ENCODE measurements at regions not wholly inside any gene's neighbourhood (a gene's known extent, or its start where the extent isn't known, plus 50 kb on each side); places are given as distances from the start of the nearest gene placed in this dataset.

DNA sequence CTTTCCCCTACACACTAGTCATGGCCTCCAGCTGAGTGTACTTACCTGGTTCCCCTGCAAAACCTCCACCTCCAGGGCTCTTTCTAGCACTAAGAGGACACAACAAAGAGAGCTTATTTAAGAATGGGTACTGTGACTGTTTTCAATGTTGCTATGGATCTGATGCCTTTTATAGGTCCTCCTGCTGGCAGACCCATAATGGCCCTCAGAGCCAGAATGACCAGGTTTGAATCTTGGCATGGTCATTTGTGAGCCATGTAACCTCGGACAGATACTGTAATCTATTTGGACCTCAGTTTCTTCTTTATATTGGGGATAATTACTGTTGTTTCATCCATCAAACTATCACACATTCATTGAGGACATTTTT is 137.6 kb upstream of the USP24 start:
- WGBS, 2 experiments (ENCODE audit: low coverage in 1 of 2, low lambda C conversion rate in 2 of 2, missing lambda C conversion rate in 2 of 2): 38 to 39% methylated on average over 1 of the region's 1 CpG
- H3K9ac ChIP-seq: no peak overlapping the region
- DNase-seq: no peak
- no peaks in the 10 kb centered on the region for H3F3A ChIP-seq (ENCODE audit: insufficient read depth)
- no peaks in the 10 kb centered on the region for H4K20me1 ChIP-seq (ENCODE audit: insufficient read depth)
- TF ChIP-seq EZH2phosphoT487 (IDR thresholded peaks at IDR 0.05; ENCODE audit: insufficient read depth, low read depth): no peak
- no peak for TF ChIP-seq EZH2 (IDR thresholded peaks at IDR 0.05; ENCODE audit: insufficient read depth, poor library complexity, severe bottlenecking)
- no peak overlapping the region for H3K4me3 ChIP-seq
- in situ Hi-C loops (cut with MboI): no loop called here
- H3K36me3 ChIP-seq (ENCODE audit: low read depth): no peaks in the 10 kb centered on the region
- H3K27ac ChIP-seq: no peak overlapping the region
- H3K27me3 ChIP-seq (replicated peaks; ENCODE audit: insufficient read depth): peaks cover 12% of the 10 kb centered on the region; the same call in 1 of the 2 replicates
- H3K79me2 ChIP-seq (ENCODE audit: insufficient read depth): no peaks in the 10 kb centered on the region
- H3K9me2 ChIP-seq (ENCODE audit: insufficient read depth): no peaks in the 10 kb centered on the region
- H3K4me1 ChIP-seq (ENCODE audit: insufficient read depth): no peaks in the 10 kb centered on the region
- no peak overlapping the region for H3K4me2 ChIP-seq (ENCODE audit: unreplicated experiment)
- no peak overlapping the region for H2AFZ ChIP-seq
- H3K9me3 ChIP-seq (ENCODE audit: low read depth): no peaks in the 10 kb centered on the region

DNA sequence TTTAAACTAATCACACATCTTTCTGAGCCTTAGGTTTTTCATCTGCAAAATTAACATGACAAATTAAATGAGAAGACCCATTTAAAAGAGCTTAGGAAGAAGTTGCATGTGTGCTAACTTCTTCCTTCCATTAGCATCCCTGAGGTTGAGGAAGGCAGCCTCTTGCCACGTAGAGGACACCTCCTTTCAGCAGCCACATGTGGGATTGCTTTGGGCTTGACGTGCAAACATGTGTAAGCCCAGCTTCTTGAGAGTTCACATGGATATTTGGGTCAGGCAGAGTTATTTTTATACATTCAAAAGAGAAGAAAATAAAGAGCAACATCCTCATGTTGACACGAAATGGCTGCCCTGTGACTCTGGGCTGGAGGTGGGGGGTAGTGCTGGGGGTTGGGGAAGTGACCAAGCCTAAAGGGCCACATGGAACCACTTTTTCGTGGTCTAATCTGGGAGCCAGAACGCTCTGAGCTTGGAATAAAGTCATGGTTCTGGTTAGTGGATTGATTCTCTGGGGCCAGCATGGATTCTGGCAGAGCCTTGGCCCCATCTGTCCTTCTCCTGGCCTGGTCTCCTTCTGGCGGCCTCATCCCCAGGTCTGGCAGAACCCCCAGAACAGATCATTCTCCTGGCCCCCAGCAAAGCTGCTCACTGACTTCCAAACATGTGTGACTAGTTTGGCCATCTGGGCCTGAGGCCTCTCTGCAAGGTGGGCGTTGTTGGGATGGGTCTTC is 137.1 kb upstream of the USP24 start:
- Histone ChIP-seq H3K9me3 (ENCODE audit: low read depth) (no peaks in the 10 kb centered on the region), H3K79me2 (ENCODE audit: insufficient read depth) (no peaks in the 10 kb centered on the region), H3K4me3 (no peak overlapping the region), H3K9me2 (ENCODE audit: insufficient read depth) (no peaks in the 10 kb centered on the region), H3K4me2 (ENCODE audit: unreplicated experiment) (no peak overlapping the region), H3K27ac (no peak overlapping the region), H3K9ac (no peak overlapping the region), H3K36me3 (ENCODE audit: low read depth) (no peaks in the 10 kb centered on the region), H2AFZ (no peak overlapping the region), H4K20me1 (ENCODE audit: insufficient read depth) (no peaks in the 10 kb centered on the region), H3K27me3 (replicated peaks; ENCODE audit: insufficient read depth) (peaks cover 8% of the 10 kb centered on the region; the same call in 1 of the 2 replicates), H3F3A (ENCODE audit: insufficient read depth) (no peaks in the 10 kb centered on the region), H3K4me1 (ENCODE audit: insufficient read depth) (no peaks in the 10 kb centered on the region)
- DNase-seq: no peak
- WGBS, 2 experiments (ENCODE audit: low coverage in 1 of 2, low lambda C conversion rate in 2 of 2, missing lambda C conversion rate in 2 of 2): 47 to 53% methylated on average over 7 of the region's 7 CpGs
- in situ Hi-C loops (cut with MboI): no loop called here
- TF ChIP-seq EZH2phosphoT487 (IDR thresholded peaks at IDR 0.05; ENCODE audit: insufficient read depth, low read depth): no peak
- TF ChIP-seq EZH2 (IDR thresholded peaks at IDR 0.05; ENCODE audit: insufficient read depth, poor library complexity, severe bottlenecking): no peak

DNA sequence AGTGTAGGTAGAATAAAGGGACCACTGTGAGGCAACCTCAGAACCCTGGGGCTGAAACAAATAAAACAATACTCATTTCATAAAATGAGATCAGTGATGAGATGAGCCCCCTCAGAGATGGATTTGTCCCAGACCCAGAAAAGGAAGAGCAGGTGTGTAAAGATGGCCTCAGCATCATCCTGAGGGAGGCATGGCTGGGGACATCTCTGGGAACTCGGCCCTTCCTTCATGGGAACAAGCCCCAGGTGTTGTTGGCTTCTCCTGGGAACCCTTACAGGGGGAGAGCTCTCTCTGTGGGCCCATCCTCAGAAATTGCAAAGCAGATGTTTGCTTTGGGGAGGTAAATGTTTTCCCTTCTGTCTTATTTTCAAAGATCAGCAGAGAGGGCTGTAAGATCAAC is 133.2 kb upstream of the USP24 start:
- H3K4me3 ChIP-seq: no peak overlapping the region
- 6% methylated on average over 1 of the region's 1 CpG for WGBS, 2 experiments (ENCODE audit: low coverage in 1 of 2, low lambda C conversion rate in 2 of 2, missing lambda C conversion rate in 2 of 2)
- in situ Hi-C loops (cut with MboI): no loop called here
- no peak overlapping the region for H3K9ac ChIP-seq
- H3K27me3 ChIP-seq (replicated peaks; ENCODE audit: insufficient read depth): no peaks in the 10 kb centered on the region; the same call in 1 of the 2 replicates
- no peak for TF ChIP-seq EZH2 (IDR thresholded peaks at IDR 0.05; ENCODE audit: insufficient read depth, poor library complexity, severe bottlenecking)
- no peak for TF ChIP-seq EZH2phosphoT487 (IDR thresholded peaks at IDR 0.05; ENCODE audit: insufficient read depth, low read depth)
- no peak for DNase-seq
- H2AFZ ChIP-seq: no peak overlapping the region
- H3K36me3 ChIP-seq (ENCODE audit: low read depth): no peaks in the 10 kb centered on the region
- H3K79me2 ChIP-seq (ENCODE audit: insufficient read depth): no peaks in the 10 kb centered on the region
- no peaks in the 10 kb centered on the region for H4K20me1 ChIP-seq (ENCODE audit: insufficient read depth)
- H3K27ac ChIP-seq: no peak overlapping the region
- H3F3A ChIP-seq (ENCODE audit: insufficient read depth): no peaks in the 10 kb centered on the region
- no peak overlapping the region for H3K4me2 ChIP-seq (ENCODE audit: unreplicated experiment)
- H3K9me2 ChIP-seq (ENCODE audit: insufficient read depth): no peaks in the 10 kb centered on the region
- H3K4me1 ChIP-seq (ENCODE audit: insufficient read depth): no peaks in the 10 kb centered on the region
- H3K9me3 ChIP-seq (ENCODE audit: low read depth): no peaks in the 10 kb centered on the region

DNA sequence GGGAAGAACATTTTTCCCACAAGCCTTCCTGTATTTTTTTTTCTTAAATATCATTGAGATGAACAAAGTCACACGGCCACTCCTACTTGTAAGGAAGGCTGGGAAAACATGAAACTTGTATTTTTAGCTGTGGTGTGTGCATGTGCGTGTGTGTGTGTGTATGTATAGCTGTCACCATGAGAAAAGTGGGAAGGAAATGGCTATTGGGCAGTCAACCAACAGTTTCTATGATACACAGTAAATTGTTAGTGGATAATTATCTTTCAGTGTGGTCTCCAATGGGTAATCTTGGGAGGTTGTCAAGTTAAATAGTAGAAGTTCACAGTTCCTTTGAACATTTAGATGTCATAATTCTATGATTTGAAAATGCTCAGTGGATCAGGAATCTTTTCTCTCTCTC is 132.7 kb upstream of the USP24 start:
- Histone ChIP-seq H4K20me1 (ENCODE audit: insufficient read depth) (no peaks in the 10 kb centered on the region), H3K36me3 (ENCODE audit: low read depth) (no peaks in the 10 kb centered on the region), H3K9me3 (ENCODE audit: low read depth) (no peaks in the 10 kb centered on the region), H3K27me3 (replicated peaks; ENCODE audit: insufficient read depth) (no peaks in the 10 kb centered on the region; the same call in 1 of the 2 replicates), H3K9me2 (ENCODE audit: insufficient read depth) (no peaks in the 10 kb centered on the region), H3K4me2 (ENCODE audit: unreplicated experiment) (no peak overlapping the region), H3F3A (ENCODE audit: insufficient read depth) (no peaks in the 10 kb centered on the region), H2AFZ (no peak overlapping the region), H3K27ac (no peak overlapping the region), H3K9ac (no peak overlapping the region), H3K4me1 (ENCODE audit: insufficient read depth) (no peaks in the 10 kb centered on the region), H3K4me3 (no peak overlapping the region), H3K79me2 (ENCODE audit: insufficient read depth) (no peaks in the 10 kb centered on the region)
- WGBS, 2 experiments (ENCODE audit: low coverage in 1 of 2, low lambda C conversion rate in 2 of 2, missing lambda C conversion rate in 2 of 2): 53 to 68% methylated on average over 2 of the region's 2 CpGs
- no peak for TF ChIP-seq EZH2phosphoT487 (IDR thresholded peaks at IDR 0.05; ENCODE audit: insufficient read depth, low read depth)
- DNase-seq: no peak
- in situ Hi-C loops (cut with MboI): no loop called here
